Fibroblast of pulmonary artery (primary cell): ENCODE measurements at regions not wholly inside any gene's neighbourhood (a gene's known extent, or its start where the extent isn't known, plus 50 kb on each side); places are given as distances from the start of the nearest gene placed in this dataset.

Experiments used
- DNase-seq: peaks from one replicate; pipeline ENCODE4 v3.0.0-alpha.2; 2010; ENCODE audit warnings: low read depth
- H3K4me3 ChIP-seq: replicated peaks from 2 replicates; pipeline ENCODE4 v1.5.1; 2011; ENCODE audit warnings: low read depth, mild to moderate bottlenecking, control low read depth, low read length, moderate library complexity
- CTCF ChIP-seq: IDR thresholded peaks from 2 replicates; pipeline ENCODE4 v1.5.1; 2011; ENCODE audit warnings: mild to moderate bottlenecking, control low read depth, low read length, inconsistent platforms; ENCODE audit errors: missing control alignments

GRCh38 chr4:167383291-167383690 lies 149.0 kb upstream of the SPOCK3 start:
- H3K4me3 ChIP-seq, result no peak overlapping the region
- no peak for DNase-seq
- TF ChIP-seq CTCF, result no peak

- no peak for TF ChIP-seq CTCF
- no peak for DNase-seq
- H3K4me3 ChIP-seq, result no peak overlapping the region
These were observed 163.3 kb upstream of the SPOCK3 start for GRCh38 chr4:167397586-167397985.

GRCh38 chr4:167399201-167399600 lies 164.9 kb upstream of the SPOCK3 start:
- H3K4me3 ChIP-seq, result no peak overlapping the region
- no peak for DNase-seq
- TF ChIP-seq CTCF, result no peak

- no peak for DNase-seq
- H3K4me3 ChIP-seq, result no peak overlapping the region
- no peak for TF ChIP-seq CTCF
These were observed 171.9 kb upstream of the SPOCK3 start for GRCh38 chr4:167406181-167406580.

DNA sequence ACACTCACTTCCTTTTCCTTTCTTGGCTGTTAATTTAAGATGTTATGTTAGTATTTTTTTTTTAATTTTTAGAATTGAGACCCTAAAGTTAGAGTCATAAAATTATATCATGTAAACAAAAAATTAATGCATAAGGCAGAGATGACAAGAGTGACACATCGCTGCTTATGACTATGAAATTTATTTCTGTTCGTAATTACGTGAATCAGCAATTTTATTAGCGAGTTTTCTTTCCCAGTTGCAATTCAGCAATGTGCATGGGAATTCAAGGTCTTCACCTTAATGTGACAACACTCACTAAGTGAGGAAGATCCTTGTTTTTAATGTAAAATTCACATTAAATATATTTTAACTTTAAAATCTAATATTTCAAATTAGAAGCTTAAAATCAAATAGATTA lies 181.2 kb upstream of the SPOCK3 start:
- no peak for TF ChIP-seq CTCF
- H3K4me3 ChIP-seq, result no peak overlapping the region
- DNase-seq, result no peak

DNA sequence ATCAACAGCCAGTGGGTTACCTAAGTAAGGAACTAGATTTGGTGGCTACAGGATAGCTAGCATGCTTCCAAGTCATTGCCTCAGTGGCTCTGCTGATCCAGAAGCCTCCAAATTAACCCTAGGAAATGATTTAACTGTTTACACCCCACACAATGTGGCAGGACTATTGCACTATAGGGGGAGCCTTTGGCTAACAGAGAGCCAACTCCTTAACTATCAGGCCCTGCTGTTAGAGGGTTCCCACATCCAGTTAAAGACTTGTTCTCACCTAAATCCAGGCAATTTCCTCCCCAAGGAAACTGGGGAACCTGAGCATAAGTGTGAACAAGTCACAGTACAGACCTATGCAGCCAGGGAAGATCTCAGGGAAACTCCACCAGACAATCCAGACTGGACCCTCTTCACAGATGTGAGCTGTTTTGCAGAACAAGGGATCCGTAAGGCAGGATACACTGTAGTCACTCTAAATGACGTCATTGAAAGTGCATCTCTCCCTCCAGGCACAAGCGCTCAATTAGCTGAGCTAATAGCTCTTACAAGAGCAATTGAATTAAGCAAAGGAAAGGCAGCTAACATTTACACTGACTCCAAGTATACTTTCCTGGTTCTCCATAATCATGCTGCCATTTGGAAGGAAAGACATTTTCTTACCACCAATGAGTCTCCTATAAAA lies 185.3 kb upstream of the SPOCK3 start:
- no peak for TF ChIP-seq CTCF
- DNase-seq, result no peak
- no peak overlapping the region for H3K4me3 ChIP-seq

- DNase-seq, result peak; percentile 9
- TF ChIP-seq CTCF, result no peak
- no peak overlapping the region for H3K4me3 ChIP-seq
These were observed 186.9 kb upstream of the SPOCK3 start for GRCh38 chr4:167421201-167421600.
